DOHH2 (cell line): ENCODE measurements at regions not wholly inside any gene's neighbourhood (a gene's known extent, or its start where the extent isn't known, plus 50 kb on each side); places are given as distances from the start of the nearest gene placed in this dataset.

Experiments used
- EZH2phosphoT487 ChIP-seq: fragments of 200-600 bp; sonication (generic); IDR thresholded peaks from 2 replicates; pipeline ENCODE4 v1.6.1; 2017; ENCODE audit warnings: borderline replicate concordance, mild to moderate bottlenecking, antibody characterized with exemption, low read length, moderate library complexity, mixed read lengths
- TF ChIP-seq, protein P1 (sequence below): fragments of 200-600 bp; sonication (generic); IDR thresholded peaks from one replicate; pipeline ENCODE4 v1.5.1; 2014; ENCODE audit warnings: antibody characterized with exemption, mild to moderate bottlenecking, low read depth, low read length; ENCODE audit not compliant: poor library complexity, severe bottlenecking

DNA sequence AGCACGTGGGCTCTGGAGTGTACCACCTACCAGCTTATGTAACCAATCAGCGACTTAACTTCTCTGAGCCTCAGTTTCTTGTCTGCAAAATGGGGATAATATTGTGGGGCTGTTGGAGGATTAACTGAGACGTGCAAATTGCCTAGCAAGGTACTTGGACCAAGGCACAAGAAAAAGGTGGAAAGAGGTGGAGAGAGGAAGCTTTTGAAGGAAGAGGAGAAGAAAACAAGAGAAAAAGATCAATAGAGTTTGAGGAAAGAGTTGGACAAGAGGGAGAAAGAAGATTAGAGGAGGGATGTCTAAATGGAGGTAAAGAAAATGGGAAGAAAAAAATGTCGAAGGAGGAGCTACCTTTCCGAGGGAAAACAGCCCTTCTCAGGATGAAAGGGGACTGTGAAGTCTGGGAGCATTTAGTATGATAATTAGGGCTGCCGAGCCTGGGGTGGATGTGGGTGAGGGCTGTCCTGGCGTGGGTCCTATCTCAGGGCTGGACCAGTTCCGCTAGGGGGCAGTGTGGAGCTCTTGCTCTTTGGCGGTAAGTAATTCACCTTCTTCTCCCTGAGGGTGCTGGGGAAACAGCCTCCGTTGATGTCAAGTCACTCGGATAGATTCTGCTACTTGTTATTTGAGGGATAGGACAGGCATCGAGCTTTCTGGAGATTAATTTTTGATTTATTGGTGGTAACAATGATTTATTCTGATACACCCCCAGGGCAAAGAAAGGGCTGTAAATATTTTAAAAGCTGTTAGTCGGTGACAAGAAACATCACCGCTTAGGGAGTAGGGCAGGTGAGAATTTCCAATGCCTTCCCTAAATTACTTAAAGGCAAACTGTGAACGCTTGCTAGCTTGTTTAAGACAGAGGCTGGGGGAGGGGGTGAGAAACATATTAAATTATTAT, 79.0 kb upstream of the NFASC start:
- TF ChIP-seq, protein P1, sequence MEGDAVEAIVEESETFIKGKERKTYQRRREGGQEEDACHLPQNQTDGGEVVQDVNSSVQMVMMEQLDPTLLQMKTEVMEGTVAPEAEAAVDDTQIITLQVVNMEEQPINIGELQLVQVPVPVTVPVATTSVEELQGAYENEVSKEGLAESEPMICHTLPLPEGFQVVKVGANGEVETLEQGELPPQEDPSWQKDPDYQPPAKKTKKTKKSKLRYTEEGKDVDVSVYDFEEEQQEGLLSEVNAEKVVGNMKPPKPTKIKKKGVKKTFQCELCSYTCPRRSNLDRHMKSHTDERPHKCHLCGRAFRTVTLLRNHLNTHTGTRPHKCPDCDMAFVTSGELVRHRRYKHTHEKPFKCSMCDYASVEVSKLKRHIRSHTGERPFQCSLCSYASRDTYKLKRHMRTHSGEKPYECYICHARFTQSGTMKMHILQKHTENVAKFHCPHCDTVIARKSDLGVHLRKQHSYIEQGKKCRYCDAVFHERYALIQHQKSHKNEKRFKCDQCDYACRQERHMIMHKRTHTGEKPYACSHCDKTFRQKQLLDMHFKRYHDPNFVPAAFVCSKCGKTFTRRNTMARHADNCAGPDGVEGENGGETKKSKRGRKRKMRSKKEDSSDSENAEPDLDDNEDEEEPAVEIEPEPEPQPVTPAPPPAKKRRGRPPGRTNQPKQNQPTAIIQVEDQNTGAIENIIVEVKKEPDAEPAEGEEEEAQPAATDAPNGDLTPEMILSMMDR: peak; percentile 90
- TF ChIP-seq EZH2phosphoT487: no peak
